BE2C (cell line): ENCODE measurements at regions not wholly inside any gene's neighbourhood (a gene's known extent, or its start where the extent isn't known, plus 50 kb on each side); places are given as distances from the start of the nearest gene placed in this dataset.

Experiments used
- DNase-seq: peaks from one replicate; pipeline ENCODE4 v3.0.0-alpha.2; 2020
- H3K27me3 ChIP-seq: fragments of 250-450 bp; sonication (Bioruptor Pico); 2 replicates; pipeline ENCODE4 v1.5.1; 2020; ENCODE audit warnings: mild to moderate bottlenecking
- H3K36me3 ChIP-seq: fragments of 250-450 bp; sonication (Bioruptor Pico); 2 replicates; pipeline ENCODE4 v1.5.1; 2020; ENCODE audit warnings: mild to moderate bottlenecking
- H3K4me1 ChIP-seq: fragments of 250-450 bp; sonication (Bioruptor Pico); 2 replicates; pipeline ENCODE4 v1.5.1; 2020
- H3K4me3 ChIP-seq: 2 replicates; pipeline ENCODE4 v1.5.1; 2011; ENCODE audit warnings: low read depth, low read length
- H3K9me3 ChIP-seq: fragments of 250-450 bp; sonication (Bioruptor Pico); 2 replicates; pipeline ENCODE4 v1.5.1; 2020
- TF ChIP-seq, protein P1 (sequence below): IDR thresholded peaks from 2 replicates; pipeline ENCODE4 v1.5.1; 2012; ENCODE audit warnings: mild to moderate bottlenecking, low read depth, low read length

DNA sequence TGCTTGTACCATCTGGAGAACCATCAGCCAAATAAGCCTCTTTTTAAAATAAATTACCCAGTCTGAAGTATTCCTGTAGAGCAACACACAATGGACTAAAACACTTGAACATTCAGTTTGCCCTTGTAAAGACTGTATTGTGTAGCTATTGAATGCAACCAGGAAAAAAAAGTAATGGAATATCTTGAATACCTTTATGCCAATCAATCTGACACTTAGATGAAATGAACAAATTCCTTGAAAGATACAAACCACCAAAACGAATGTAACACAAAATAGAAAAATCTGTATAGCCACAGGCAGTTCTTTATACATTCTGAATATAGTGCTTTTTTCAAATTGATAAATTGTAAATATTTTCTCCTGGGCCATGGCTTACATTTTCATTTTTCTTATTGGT, 63.3 kb upstream of the KCNJ16 start:
- no peaks in the 10 kb centered on the region for H3K4me1 ChIP-seq
- no peak for DNase-seq
- no peaks in the 10 kb centered on the region for H3K36me3 ChIP-seq
- no peak overlapping the region for H3K4me3 ChIP-seq
- H3K27me3 ChIP-seq: no peaks in the 10 kb centered on the region
- TF ChIP-seq, protein P1, sequence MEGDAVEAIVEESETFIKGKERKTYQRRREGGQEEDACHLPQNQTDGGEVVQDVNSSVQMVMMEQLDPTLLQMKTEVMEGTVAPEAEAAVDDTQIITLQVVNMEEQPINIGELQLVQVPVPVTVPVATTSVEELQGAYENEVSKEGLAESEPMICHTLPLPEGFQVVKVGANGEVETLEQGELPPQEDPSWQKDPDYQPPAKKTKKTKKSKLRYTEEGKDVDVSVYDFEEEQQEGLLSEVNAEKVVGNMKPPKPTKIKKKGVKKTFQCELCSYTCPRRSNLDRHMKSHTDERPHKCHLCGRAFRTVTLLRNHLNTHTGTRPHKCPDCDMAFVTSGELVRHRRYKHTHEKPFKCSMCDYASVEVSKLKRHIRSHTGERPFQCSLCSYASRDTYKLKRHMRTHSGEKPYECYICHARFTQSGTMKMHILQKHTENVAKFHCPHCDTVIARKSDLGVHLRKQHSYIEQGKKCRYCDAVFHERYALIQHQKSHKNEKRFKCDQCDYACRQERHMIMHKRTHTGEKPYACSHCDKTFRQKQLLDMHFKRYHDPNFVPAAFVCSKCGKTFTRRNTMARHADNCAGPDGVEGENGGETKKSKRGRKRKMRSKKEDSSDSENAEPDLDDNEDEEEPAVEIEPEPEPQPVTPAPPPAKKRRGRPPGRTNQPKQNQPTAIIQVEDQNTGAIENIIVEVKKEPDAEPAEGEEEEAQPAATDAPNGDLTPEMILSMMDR: no peak
- H3K9me3 ChIP-seq: no peaks in the 10 kb centered on the region

DNA sequence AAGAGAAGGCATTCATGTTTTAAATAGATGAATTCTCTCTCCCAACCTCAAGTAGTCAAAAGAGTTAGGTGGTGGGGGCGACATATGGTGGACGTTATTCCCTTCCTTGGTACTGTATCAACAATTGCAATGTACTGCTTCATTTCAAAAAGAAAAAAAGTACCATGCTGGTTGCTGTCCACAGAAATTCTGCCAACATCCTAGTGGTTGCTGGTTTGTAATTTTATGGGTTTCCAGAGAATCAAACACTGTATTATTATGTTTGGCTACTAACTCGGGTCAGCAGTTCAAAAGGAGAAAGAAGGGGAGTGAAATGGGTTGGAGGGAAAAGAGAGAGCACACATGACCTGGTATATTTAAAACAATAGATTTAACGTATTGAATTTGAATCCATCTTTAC, 61.1 kb upstream of the KCNJ16 start:
- no peak for DNase-seq
- H3K4me1 ChIP-seq: no peaks in the 10 kb centered on the region
- H3K9me3 ChIP-seq: no peaks in the 10 kb centered on the region
- TF ChIP-seq, protein P1: no peak
- H3K27me3 ChIP-seq: no peaks in the 10 kb centered on the region
- H3K36me3 ChIP-seq: no peaks in the 10 kb centered on the region
- H3K4me3 ChIP-seq: no peak overlapping the region

DNA sequence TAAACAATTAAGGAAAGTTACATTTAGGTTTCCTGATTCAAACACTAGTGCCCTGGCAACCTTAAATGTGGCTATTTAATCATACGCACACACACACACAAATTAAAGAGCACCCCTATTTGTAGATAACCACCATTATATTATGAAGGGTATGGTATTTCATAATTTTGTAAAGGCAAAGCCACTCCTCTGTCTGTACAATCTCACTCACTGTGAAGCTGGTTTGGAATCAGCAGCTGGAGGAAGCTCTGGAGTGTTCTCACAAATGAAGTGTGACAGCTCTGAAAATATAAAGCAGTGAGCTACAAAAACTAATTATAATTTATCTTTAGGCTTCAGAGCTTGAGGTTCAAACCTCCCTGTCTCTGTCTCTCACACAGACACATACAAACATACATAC, 57.9 kb upstream of the KCNJ16 start:
- Histone ChIP-seq H3K36me3 (no peaks in the 10 kb centered on the region), H3K4me3 (no peak overlapping the region), H3K9me3 (no peaks in the 10 kb centered on the region), H3K4me1 (no peaks in the 10 kb centered on the region), H3K27me3 (no peaks in the 10 kb centered on the region; the same call in 1 of the 2 replicates)
- DNase-seq: no peak
- TF ChIP-seq, protein P1: no peak

DNA sequence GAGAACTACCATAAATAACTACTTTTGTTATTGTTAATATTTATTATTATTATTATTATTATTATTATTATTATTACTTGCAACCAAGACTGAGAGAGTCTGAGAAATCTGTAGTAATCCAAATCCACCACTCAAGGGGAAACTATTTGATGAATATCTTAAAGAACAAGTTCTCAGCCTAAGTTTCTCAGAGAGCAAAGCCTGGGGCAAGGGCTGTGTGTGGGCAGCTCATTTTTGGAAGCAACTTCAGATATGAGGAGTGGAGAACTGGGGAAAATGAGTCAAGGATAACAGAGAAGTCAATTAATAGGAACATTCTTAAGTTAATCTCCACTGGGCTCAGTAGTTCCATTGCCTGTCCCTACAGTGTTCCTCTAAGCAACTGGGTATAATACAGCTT, 57.1 kb upstream of the KCNJ16 start:
- Histone ChIP-seq H3K4me3 (no peak overlapping the region), H3K36me3 (no peaks in the 10 kb centered on the region), H3K9me3 (no peaks in the 10 kb centered on the region), H3K27me3 (no peaks in the 10 kb centered on the region; the same call in 1 of the 2 replicates), H3K4me1 (no peaks in the 10 kb centered on the region)
- TF ChIP-seq, protein P1: no peak
- no peak for DNase-seq

DNA sequence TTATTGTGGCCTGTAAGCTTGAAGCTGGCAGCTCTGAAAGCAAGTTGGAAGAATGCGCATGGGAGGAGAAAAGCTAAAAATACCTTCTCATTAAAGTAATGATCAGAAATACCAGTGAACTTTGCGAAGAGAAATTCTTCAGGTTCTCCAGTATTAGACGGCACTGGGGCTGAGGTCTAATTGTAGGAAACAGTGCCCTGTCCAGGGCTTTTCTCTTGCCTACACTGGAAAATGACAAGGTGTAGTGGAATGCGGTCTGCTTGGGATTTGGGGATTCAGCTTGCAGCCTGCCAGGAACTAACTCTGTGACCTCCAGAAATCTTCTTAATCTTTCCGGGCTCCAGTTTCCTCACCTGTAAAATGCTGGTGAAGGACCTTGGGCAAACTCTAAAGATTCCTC, 53.3 kb upstream of the KCNJ16 start:
- Histone ChIP-seq H3K27me3 (no peaks in the 10 kb centered on the region; the same call in 1 of the 2 replicates), H3K4me1 (no peaks in the 10 kb centered on the region), H3K36me3 (no peaks in the 10 kb centered on the region), H3K9me3 (no peaks in the 10 kb centered on the region), H3K4me3 (no peak overlapping the region)
- TF ChIP-seq, protein P1: no peak
- no peak for DNase-seq

DNA sequence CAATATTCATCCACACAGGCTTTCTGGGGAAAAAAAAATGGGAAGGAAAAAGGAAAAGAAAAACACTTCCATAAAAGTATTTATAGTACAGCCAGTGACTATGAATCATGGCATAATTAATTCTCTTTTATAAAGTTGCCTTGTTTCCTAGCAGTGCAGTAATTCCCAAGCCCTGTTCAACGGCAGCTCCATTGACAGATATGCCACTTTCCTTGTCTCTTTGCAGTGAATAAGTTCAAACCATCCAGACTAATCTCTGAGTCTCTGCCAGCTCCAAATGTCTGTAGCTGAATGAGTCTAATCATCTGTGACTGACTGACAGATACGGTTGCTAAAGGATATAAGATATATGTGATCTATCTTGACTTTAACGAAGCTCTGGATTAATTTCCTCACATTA, 52.9 kb upstream of the KCNJ16 start:
- no peaks in the 10 kb centered on the region for H3K4me1 ChIP-seq
- no peaks in the 10 kb centered on the region; the same call in 1 of the 2 replicates for H3K27me3 ChIP-seq
- TF ChIP-seq, protein P1: no peak
- DNase-seq: no peak
- H3K36me3 ChIP-seq: no peaks in the 10 kb centered on the region
- H3K9me3 ChIP-seq: no peaks in the 10 kb centered on the region
- H3K4me3 ChIP-seq: no peak overlapping the region
